WTC11 (cell line): ENCODE measurements at regions not wholly inside any gene's neighbourhood (a gene's known extent, or its start where the extent isn't known, plus 50 kb on each side); places are given as distances from the start of the nearest gene placed in this dataset.

Experiments
- ATAC-seq: fragments of 200-7000 bp; cut with Tn5 transposase; 2 replicates; pipeline ENCODE4 v1.10.0; 2021; ENCODE audit warnings: mild to moderate bottlenecking, moderate library complexity
- CTCF ChIA-PET: fragments of 300-600 bp; sonication (Branson Sonifier 250); formaldehyde crosslinking; loops from one replicate; lab custom pipeline; 2021; ENCODE audit warnings: antibody characterized with exemption; lab: Charles Lee
- POLR2A ChIA-PET: fragments of 350-600 bp; sonication (Branson Sonifier 250); formaldehyde crosslinking; loops from one replicate; lab custom pipeline; 2021; ENCODE audit warnings: antibody characterized with exemption; lab: Charles Lee
- DNase-seq: peaks from one replicate; pipeline ENCODE4 v3.0.0; 2021; ENCODE audit warnings: low spot score
- H3K27ac Mint-ChIP-seq: 2 replicates; pipeline ENCODE4 v1.8.0; 2021; ENCODE audit warnings: mixed read lengths
- H3K27me3 Mint-ChIP-seq: 2 replicates; pipeline ENCODE4 v1.8.0; 2021; ENCODE audit warnings: low read depth, mild to moderate bottlenecking, moderate library complexity, mixed read lengths
- H3K36me3 Mint-ChIP-seq: 2 replicates; pipeline ENCODE4 v1.8.0; 2021; ENCODE audit warnings: mixed read lengths
- H3K4me1 Mint-ChIP-seq: 2 replicates; pipeline ENCODE4 v1.8.0; 2022; ENCODE audit warnings: mixed read lengths
- H3K4me3 Mint-ChIP-seq: 2 replicates; pipeline ENCODE4 v1.8.0; 2021; ENCODE audit warnings: mild to moderate bottlenecking, moderate library complexity, mixed read lengths
- H3K9me3 Mint-ChIP-seq: 2 replicates; pipeline ENCODE4 v1.8.0; 2021; ENCODE audit warnings: mixed read lengths
- ATF3 ChIP-seq: sonication (generic); formaldehyde crosslinking; conservative IDR thresholded peaks from 2 replicates; pipeline ENCODE4 v1.8.1; 2022; ENCODE audit warnings: mild to moderate bottlenecking, missing genetic modification reagents
- ESRRA ChIP-seq: sonication (generic); formaldehyde crosslinking; IDR thresholded peaks from 2 replicates; pipeline ENCODE4 v1.8.1; 2022; ENCODE audit warnings: mild to moderate bottlenecking, missing genetic modification reagents, borderline replicate concordance
- GTF2I ChIP-seq: fragments of 250-450 bp; sonication (Bioruptor Pico); conservative IDR thresholded peaks from 2 replicates; pipeline ENCODE4 v1.4.0; 2021; ENCODE audit warnings: mild to moderate bottlenecking
- NFE2L1 ChIP-seq: sonication (generic); formaldehyde crosslinking; IDR thresholded peaks from 2 replicates; pipeline ENCODE4 v1.8.1; 2023; ENCODE audit warnings: missing genetic modification reagents
- NFYB ChIP-seq: sonication (generic); formaldehyde crosslinking; conservative IDR thresholded peaks from 2 replicates; pipeline ENCODE4 v1.8.0; 2022; ENCODE audit warnings: low read depth, missing genetic modification reagents
- SMAD4 ChIP-seq: sonication (generic); formaldehyde crosslinking; IDR thresholded peaks from 2 replicates; pipeline ENCODE4 v1.8.0; 2022; ENCODE audit warnings: mild to moderate bottlenecking, missing genetic modification reagents
- SOX15 ChIP-seq: fragments of 250-450 bp; sonication (Bioruptor Pico); IDR thresholded peaks from 2 replicates; pipeline ENCODE4 v1.9.0; 2021; ENCODE audit warnings: mild to moderate bottlenecking
- TEAD1 ChIP-seq: sonication (generic); formaldehyde crosslinking; IDR thresholded peaks from 2 replicates; pipeline ENCODE4 v1.8.0; 2022; ENCODE audit warnings: mild to moderate bottlenecking, missing genetic modification reagents
- TP53 ChIP-seq: sonication (generic); formaldehyde crosslinking; IDR thresholded peaks from 2 replicates; pipeline ENCODE4 v1.8.1; 2023; ENCODE audit warnings: mild to moderate bottlenecking, missing genetic modification reagents
- USF2 ChIP-seq: sonication (generic); formaldehyde crosslinking; IDR thresholded peaks from 2 replicates; pipeline ENCODE4 v1.8.1; 2023; ENCODE audit warnings: mild to moderate bottlenecking, missing genetic modification reagents, moderate library complexity
- ZNF138 ChIP-seq: sonication (generic); formaldehyde crosslinking; conservative IDR thresholded peaks from 2 replicates; pipeline ENCODE4 v1.8.1; 2022; ENCODE audit warnings: mild to moderate bottlenecking, moderate library complexity, missing genetic modification reagents
- ZSCAN18 ChIP-seq: fragments of 250-450 bp; sonication (Bioruptor Pico); IDR thresholded peaks from 2 replicates; pipeline ENCODE4 v2.1.2; 2022; ENCODE audit warnings: mild to moderate bottlenecking, moderate library complexity
- TF ChIP-seq, protein P1 (sequence below): sonication (generic); formaldehyde crosslinking; IDR thresholded peaks from 2 replicates; pipeline ENCODE4 v1.8.1; 2023; ENCODE audit warnings: mild to moderate bottlenecking, missing genetic modification reagents
- TF ChIP-seq, protein P2 (sequence below): sonication (generic); formaldehyde crosslinking; IDR thresholded peaks from 2 replicates; pipeline ENCODE4 v1.8.1; 2022; ENCODE audit warnings: missing genetic modification reagents, borderline replicate concordance
- TF ChIP-seq, protein P3 (sequence below): fragments of 250-450 bp; sonication (Bioruptor Pico); IDR thresholded peaks from 2 replicates; pipeline ENCODE4 v1.8.0; 2021; ENCODE audit warnings: mild to moderate bottlenecking

- CTCF ChIA-PET, result no interaction called here
- H3K27ac Mint-ChIP-seq, result no peak overlapping the region
- H3K27me3 Mint-ChIP-seq, result no peaks in the 10 kb centered on the region
- TF ChIP-seq, protein P1, sequence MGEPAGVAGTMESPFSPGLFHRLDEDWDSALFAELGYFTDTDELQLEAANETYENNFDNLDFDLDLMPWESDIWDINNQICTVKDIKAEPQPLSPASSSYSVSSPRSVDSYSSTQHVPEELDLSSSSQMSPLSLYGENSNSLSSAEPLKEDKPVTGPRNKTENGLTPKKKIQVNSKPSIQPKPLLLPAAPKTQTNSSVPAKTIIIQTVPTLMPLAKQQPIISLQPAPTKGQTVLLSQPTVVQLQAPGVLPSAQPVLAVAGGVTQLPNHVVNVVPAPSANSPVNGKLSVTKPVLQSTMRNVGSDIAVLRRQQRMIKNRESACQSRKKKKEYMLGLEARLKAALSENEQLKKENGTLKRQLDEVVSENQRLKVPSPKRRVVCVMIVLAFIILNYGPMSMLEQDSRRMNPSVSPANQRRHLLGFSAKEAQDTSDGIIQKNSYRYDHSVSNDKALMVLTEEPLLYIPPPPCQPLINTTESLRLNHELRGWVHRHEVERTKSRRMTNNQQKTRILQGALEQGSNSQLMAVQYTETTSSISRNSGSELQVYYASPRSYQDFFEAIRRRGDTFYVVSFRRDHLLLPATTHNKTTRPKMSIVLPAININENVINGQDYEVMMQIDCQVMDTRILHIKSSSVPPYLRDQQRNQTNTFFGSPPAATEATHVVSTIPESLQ (CRISPR knock-in tag), result no peak
- peaks cover 12% of the 10 kb centered on the region for H3K4me1 Mint-ChIP-seq
- no peak overlapping the region for H3K4me3 Mint-ChIP-seq
- no peaks in the 10 kb centered on the region for H3K9me3 Mint-ChIP-seq
- no peak for ATAC-seq
- H3K36me3 Mint-ChIP-seq, result no peaks in the 10 kb centered on the region
- DNase-seq, result no peak
- POLR2A ChIA-PET, result no interaction called here
Measured at GRCh38 chr4:177092807-177093206, 216.9 kb upstream of the NEIL3 start.

- Mint-ChIP-seq H3K27me3 (no peaks in the 10 kb centered on the region), H3K36me3 (no peaks in the 10 kb centered on the region), H3K27ac (no peak overlapping the region), H3K4me1 (peaks cover 12% of the 10 kb centered on the region), H3K4me3 (no peak overlapping the region), H3K9me3 (no peaks in the 10 kb centered on the region)
- CTCF ChIA-PET, result interaction anchor here (1.1 to 1.5 kb wide), 2 partner anchors 15 to 46 kb away, joined by 3 to 7 read pairs; no protein-coding TSS in a partner anchor
- ATAC-seq (no peak), DNase-seq (no peak)
- TF ChIP-seq NFYB (CRISPR knock-in tag) (no peak), GTF2I (CRISPR knock-in tag) (no peak), SOX15 (CRISPR knock-in tag) (no peak), TEAD1 (no peak), SMAD4 (CRISPR knock-in tag) (no peak), ESRRA (CRISPR knock-in tag) (no peak), ZNF138 (CRISPR knock-in tag) (no peak), ATF3 (CRISPR knock-in tag) (no peak), ZSCAN18 (CRISPR knock-in tag) (no peak), TP53 (CRISPR knock-in tag) (no peak)
- TF ChIP-seq, protein P2, sequence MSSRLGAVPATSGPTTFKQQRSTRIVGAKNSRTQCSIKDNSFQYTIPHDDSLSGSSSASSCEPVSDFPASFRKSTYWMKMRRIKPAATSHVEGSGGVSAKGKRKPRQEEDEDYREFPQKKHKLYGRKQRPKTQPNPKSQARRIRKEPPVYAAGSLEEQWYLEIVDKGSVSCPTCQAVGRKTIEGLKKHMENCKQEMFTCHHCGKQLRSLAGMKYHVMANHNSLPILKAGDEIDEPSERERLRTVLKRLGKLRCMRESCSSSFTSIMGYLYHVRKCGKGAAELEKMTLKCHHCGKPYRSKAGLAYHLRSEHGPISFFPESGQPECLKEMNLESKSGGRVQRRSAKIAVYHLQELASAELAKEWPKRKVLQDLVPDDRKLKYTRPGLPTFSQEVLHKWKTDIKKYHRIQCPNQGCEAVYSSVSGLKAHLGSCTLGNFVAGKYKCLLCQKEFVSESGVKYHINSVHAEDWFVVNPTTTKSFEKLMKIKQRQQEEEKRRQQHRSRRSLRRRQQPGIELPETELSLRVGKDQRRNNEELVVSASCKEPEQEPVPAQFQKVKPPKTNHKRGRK (CRISPR knock-in tag), result no peak
- TF ChIP-seq, protein P3, sequence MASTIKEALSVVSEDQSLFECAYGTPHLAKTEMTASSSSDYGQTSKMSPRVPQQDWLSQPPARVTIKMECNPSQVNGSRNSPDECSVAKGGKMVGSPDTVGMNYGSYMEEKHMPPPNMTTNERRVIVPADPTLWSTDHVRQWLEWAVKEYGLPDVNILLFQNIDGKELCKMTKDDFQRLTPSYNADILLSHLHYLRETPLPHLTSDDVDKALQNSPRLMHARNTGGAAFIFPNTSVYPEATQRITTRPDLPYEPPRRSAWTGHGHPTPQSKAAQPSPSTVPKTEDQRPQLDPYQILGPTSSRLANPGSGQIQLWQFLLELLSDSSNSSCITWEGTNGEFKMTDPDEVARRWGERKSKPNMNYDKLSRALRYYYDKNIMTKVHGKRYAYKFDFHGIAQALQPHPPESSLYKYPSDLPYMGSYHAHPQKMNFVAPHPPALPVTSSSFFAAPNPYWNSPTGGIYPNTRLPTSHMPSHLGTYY (CRISPR knock-in tag), result no peak
- POLR2A ChIA-PET, result no interaction called here
Measured at GRCh38 chr4:177093964-177094363, 215.7 kb upstream of the NEIL3 start.

DNA sequence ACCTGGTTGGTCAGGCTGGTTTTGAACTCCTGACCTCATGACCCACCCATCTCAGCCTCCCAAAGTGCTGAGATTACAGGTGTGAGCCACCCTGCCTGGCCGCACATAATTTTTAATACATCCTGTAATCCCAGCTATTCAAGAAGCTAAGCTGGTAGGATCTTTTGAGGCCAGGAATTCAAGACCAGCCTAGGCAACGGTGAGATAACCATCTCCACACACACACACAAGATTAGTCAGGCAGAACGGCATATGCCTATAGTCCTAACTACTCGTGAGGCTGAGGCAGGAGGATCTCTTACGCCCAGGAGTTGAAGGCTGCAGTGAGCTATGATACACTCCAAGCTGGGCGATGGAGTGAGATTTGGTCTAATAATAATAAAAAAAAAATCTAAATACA, 212.4 kb upstream of the NEIL3 start:
- TF ChIP-seq USF2 (CRISPR knock-in tag), result no peak
- no peak for TF ChIP-seq NFE2L1 (CRISPR knock-in tag)
- ChIA-PET CTCF (interaction anchor here (1.5 kb wide), 1 partner anchor 50 kb away, joined by 5 read pairs; no protein-coding TSS in a partner anchor), POLR2A (interaction anchor here (0.7 kb wide), 1 partner anchor 416 kb away, joined by 3 read pairs; no protein-coding TSS in a partner anchor)
- Mint-ChIP-seq H3K27ac (no peak overlapping the region), H3K27me3 (no peaks in the 10 kb centered on the region), H3K36me3 (no peaks in the 10 kb centered on the region), H3K9me3 (no peaks in the 10 kb centered on the region), H3K4me3 (no peak overlapping the region), H3K4me1 (peaks cover 12% of the 10 kb centered on the region)
- no peak for DNase-seq
- ATAC-seq, result no peak
